NCI-H2107 treated with DMSO at 0.1 percent for 48 hours (cell line): ENCODE measurements at regions not wholly inside any gene's neighbourhood (a gene's known extent, or its start where the extent isn't known, plus 50 kb on each side); places are given as distances from the start of the nearest gene placed in this dataset.
"Not testable (repeated sequence)": the region's sequence is repeated elsewhere in the genome, so short reads cannot be mapped to it uniquely, and the experiment has no call there.

Experiments used
- DNase-seq: peaks from one replicate; lab custom pipeline; 2025; ENCODE audit not compliant: unreplicated experiment; lab: John Stamatoyannopoulos, UW

- DNase-seq, result no peak
Observed at GRCh38 chr5:87185838-87186237, 81.8 kb upstream of the RASA1 start.

GRCh38 chr5:87188391-87188790 is 79.3 kb upstream of the RASA1 start:
- no peak for DNase-seq

- DNase-seq, result no peak
Observed at GRCh38 chr5:87190041-87190440, 77.6 kb upstream of the RASA1 start.

- DNase-seq, result no peak
Observed at GRCh38 chr5:87190687-87191086, 77.0 kb upstream of the RASA1 start.

- no peak for DNase-seq
Observed at GRCh38 chr5:87191645-87192044, 76.0 kb upstream of the RASA1 start.

- no peak for DNase-seq
Observed at GRCh38 chr5:87195104-87195591, 72.5 kb upstream of the RASA1 start.

- no peak for DNase-seq
Observed at GRCh38 chr5:87195616-87196015, 72.1 kb upstream of the RASA1 start.

GRCh38 chr5:87198010-87198409 is 69.7 kb upstream of the RASA1 start:
- no peak for DNase-seq

- not testable (repeated sequence) for DNase-seq
Observed at GRCh38 chr5:87199246-87199645, 68.4 kb upstream of the RASA1 start.

- DNase-seq, result not testable (repeated sequence)
Observed at GRCh38 chr5:87199704-87200103, 68.0 kb upstream of the RASA1 start.

- DNase-seq, result no peak
Observed at GRCh38 chr5:87210076-87210475, 57.6 kb upstream of the RASA1 start.

- no peak for DNase-seq
Observed at GRCh38 chr5:87210743-87211142, 56.9 kb upstream of the RASA1 start.

- DNase-seq, result no peak
Observed at GRCh38 chr5:87211676-87212075, 56.0 kb upstream of the RASA1 start.

- not testable (repeated sequence) for DNase-seq
Observed at GRCh38 chr5:87212183-87212582, 55.5 kb upstream of the RASA1 start.

GRCh38 chr5:87217480-87217879 is 50.2 kb upstream of the RASA1 start:
- DNase-seq, result not testable (repeated sequence)
